Tibial nerve (tissue), 4 donors: ENCODE measurements at regions not wholly inside any gene's neighbourhood (a gene's known extent, or its start where the extent isn't known, plus 50 kb on each side); places are given as distances from the start of the nearest gene placed in this dataset.

ENCODE experiments used
- DNase-seq, 2 donors: peaks; one replicate each; pipeline ENCODE4 v3.0.0-alpha.2; 2019; ENCODE audit warnings: low spot score in 2 of 2
- H3K27ac ChIP-seq, 4 donors: fragments of 200-600 bp; sonication (generic) in 3 of 4; one replicate each; pipeline ENCODE4 v1.5.1; 2017 to 2019; ENCODE audit warnings: mild to moderate bottlenecking in 1 of 4
- H3K27me3 ChIP-seq, 2 donors: fragments of 200-600 bp; sonication (generic) in 1 of 2; one replicate each; pipeline versions ENCODE4 v1.5.1 to v1.6.0; 2017 to 2019
- H3K36me3 ChIP-seq, 3 donors: fragments of 200-600 bp; sonication (generic); one replicate each; pipeline ENCODE4 v1.5.1; 2018 to 2019
- H3K4me1 ChIP-seq, 4 donors: fragments of 200-600 bp; sonication (generic) in 3 of 4; one replicate each; pipeline ENCODE4 v1.5.1; 2017 to 2019
- H3K4me3 ChIP-seq, 4 donors: fragments of 200-600 bp; sonication (generic) in 3 of 4; one replicate each; pipeline ENCODE4 v1.5.1; 2017 to 2019; ENCODE audit warnings: mild to moderate bottlenecking in 1 of 4, moderate library complexity in 1 of 4
- H3K9me3 ChIP-seq, 4 donors: fragments of 200-600 bp; sonication (generic) in 3 of 4; one replicate each; pipeline ENCODE4 v1.5.1; 2017 to 2019
- EP300 ChIP-seq, 2 donors: sonication (generic); formaldehyde crosslinking; IDR thresholded peaks; one replicate each; pipeline ENCODE4 v1.6.1; 2017; ENCODE audit warnings: antibody characterized with exemption in 2 of 2, mild to moderate bottlenecking in 1 of 2
- POLR2A ChIP-seq, 2 donors: fragments of 450-650 bp; IDR thresholded peaks; one replicate each; pipeline ENCODE4 v1.6.1; 2017; ENCODE audit warnings: antibody characterized with exemption in 2 of 2, mild to moderate bottlenecking in 2 of 2, moderate library complexity in 2 of 2
- WGBS, 2 donors: methylation state at CpG; one replicate each; pipeline ENCODE4 v1.1.5; 2018; 5-methylcytosine and 5-hydroxymethylcytosine counted together
- TF ChIP-seq, protein P1 (sequence below), 5 experiments: fragments of 200-600 bp in 3 of 5; fragments of 450-650 bp in 2 of 5; sonication (generic) in 3 of 5; IDR thresholded peaks; one replicate each; pipeline ENCODE4 v1.5.1; 2016 to 2019; ENCODE audit warnings: antibody characterized with exemption in 5 of 5, mild to moderate bottlenecking in 3 of 5, moderate library complexity in 2 of 5

GRCh38 chr22:40118979-40119378 is 58.7 kb upstream of the TNRC6B start:
- no peaks in the 10 kb centered on the region for H3K27me3 ChIP-seq
- TF ChIP-seq POLR2A (IDR thresholded peaks at IDR 0.05) (no peak), EP300 (IDR thresholded peaks at IDR 0.05) (no peak)
- TF ChIP-seq, protein P1, sequence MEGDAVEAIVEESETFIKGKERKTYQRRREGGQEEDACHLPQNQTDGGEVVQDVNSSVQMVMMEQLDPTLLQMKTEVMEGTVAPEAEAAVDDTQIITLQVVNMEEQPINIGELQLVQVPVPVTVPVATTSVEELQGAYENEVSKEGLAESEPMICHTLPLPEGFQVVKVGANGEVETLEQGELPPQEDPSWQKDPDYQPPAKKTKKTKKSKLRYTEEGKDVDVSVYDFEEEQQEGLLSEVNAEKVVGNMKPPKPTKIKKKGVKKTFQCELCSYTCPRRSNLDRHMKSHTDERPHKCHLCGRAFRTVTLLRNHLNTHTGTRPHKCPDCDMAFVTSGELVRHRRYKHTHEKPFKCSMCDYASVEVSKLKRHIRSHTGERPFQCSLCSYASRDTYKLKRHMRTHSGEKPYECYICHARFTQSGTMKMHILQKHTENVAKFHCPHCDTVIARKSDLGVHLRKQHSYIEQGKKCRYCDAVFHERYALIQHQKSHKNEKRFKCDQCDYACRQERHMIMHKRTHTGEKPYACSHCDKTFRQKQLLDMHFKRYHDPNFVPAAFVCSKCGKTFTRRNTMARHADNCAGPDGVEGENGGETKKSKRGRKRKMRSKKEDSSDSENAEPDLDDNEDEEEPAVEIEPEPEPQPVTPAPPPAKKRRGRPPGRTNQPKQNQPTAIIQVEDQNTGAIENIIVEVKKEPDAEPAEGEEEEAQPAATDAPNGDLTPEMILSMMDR (IDR thresholded peaks at IDR 0.05) = no peak
- no peaks in the 10 kb centered on the region for H3K9me3 ChIP-seq
- H3K36me3 ChIP-seq = peaks cover 0 to 24% (median 4%) of the 10 kb centered on the region in 3 donors
- H3K27ac ChIP-seq = no peak overlapping the region
- H3K4me3 ChIP-seq = no peak overlapping the region
- no peak for DNase-seq
- H3K4me1 ChIP-seq = peaks cover 0 to 23% (median 0%) of the 10 kb centered on the region in 4 donors
- WGBS, 2 donors = 95 to 99% methylated on average over 8 of the region's 8 CpGs

DNA sequence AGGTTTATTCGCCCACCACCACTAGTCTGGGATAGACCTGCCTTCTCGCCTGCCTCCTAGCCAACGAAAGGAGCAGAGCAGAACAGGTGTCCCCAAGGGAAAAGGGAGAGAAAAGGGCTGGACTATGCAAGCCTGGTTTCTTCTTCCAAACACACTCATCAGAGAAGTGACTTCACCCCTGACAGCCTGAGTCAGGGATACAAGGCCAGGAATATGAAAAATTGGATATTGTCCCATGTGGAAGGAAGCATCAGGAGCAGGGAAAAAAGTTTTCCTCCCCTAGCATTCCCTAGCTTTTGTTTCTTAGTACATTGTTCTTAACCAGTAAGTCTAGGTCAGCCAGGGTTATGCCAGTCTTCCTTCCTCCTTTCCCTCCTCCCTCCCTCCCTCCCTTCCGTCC is 56.9 kb upstream of the TNRC6B start:
- Histone ChIP-seq H3K9me3 (no peaks in the 10 kb centered on the region), H3K27me3 (no peaks in the 10 kb centered on the region), H3K4me1 (peaks cover 0 to 17% (median 0%) of the 10 kb centered on the region in 4 donors), H3K27ac (no peak overlapping the region), H3K36me3 (peaks cover 0 to 30% (median 4%) of the 10 kb centered on the region in 3 donors), H3K4me3 (no peak overlapping the region)
- 75 to 80% methylated on average over 4 of the region's 4 CpGs for WGBS, 2 donors
- no peak for TF ChIP-seq EP300 (IDR thresholded peaks at IDR 0.05)
- TF ChIP-seq, protein P1 (IDR thresholded peaks at IDR 0.05) = no peak
- no peak for TF ChIP-seq POLR2A (IDR thresholded peaks at IDR 0.05)
- no peak for DNase-seq

DNA sequence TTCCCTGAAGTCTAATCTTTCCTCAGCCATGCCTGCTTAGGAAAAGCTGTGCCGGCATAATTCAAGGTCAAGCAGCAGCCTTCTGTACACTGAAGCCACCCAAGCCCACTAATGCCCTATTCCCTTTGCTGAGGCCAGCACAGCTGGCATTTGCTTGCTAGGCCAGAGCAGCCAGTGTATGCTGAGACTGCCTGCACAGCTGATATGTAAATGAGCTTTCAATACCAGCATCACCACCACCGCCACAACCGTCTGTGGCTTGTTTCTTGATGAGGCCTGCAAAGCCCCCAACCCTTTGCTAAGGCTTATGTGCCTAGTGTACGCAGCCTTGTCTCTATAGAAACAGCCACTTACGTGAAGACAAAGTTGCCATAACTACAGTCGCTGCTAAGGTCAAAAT is 56.3 kb upstream of the TNRC6B start:
- TF ChIP-seq EP300 (IDR thresholded peaks at IDR 0.05) = no peak
- TF ChIP-seq POLR2A (IDR thresholded peaks at IDR 0.05) = no peak
- TF ChIP-seq, protein P1 (IDR thresholded peaks at IDR 0.05) = no peak
- WGBS, 2 donors = 77 to 81% methylated on average over 6 of the region's 6 CpGs
- peaks cover 0 to 36% (median 4%) of the 10 kb centered on the region in 3 donors for H3K36me3 ChIP-seq
- H3K4me1 ChIP-seq = peaks cover 0 to 17% (median 0%) of the 10 kb centered on the region in 4 donors
- no peaks in the 10 kb centered on the region for H3K27me3 ChIP-seq
- H3K4me3 ChIP-seq = no peak overlapping the region
- no peak for DNase-seq
- H3K9me3 ChIP-seq = no peaks in the 10 kb centered on the region
- H3K27ac ChIP-seq = no peak overlapping the region

GRCh38 chr22:40122792-40123191 is 54.9 kb upstream of the TNRC6B start:
- Histone ChIP-seq H3K4me3 (no peak overlapping the region), H3K27ac (no peak overlapping the region), H3K27me3 (no peaks in the 10 kb centered on the region), H3K36me3 (peaks cover 0 to 49% (median 4%) of the 10 kb centered on the region in 3 donors), H3K9me3 (no peaks in the 10 kb centered on the region), H3K4me1 (peaks cover 0 to 10% (median 0%) of the 10 kb centered on the region in 4 donors)
- DNase-seq = no peak
- WGBS, 2 donors = 95 to 97% methylated on average over 5 of the region's 5 CpGs
- TF ChIP-seq POLR2A (IDR thresholded peaks at IDR 0.05) (no peak), EP300 (IDR thresholded peaks at IDR 0.05) (no peak)

GRCh38 chr22:40123387-40123786 is 54.3 kb upstream of the TNRC6B start:
- Histone ChIP-seq H3K9me3 (no peaks in the 10 kb centered on the region), H3K4me1 (peaks cover 0 to 10% (median 0%) of the 10 kb centered on the region in 4 donors), H3K36me3 (peaks cover 0 to 47% (median 4%) of the 10 kb centered on the region in 3 donors), H3K27me3 (no peaks in the 10 kb centered on the region), H3K27ac (no peak overlapping the region), H3K4me3 (no peak overlapping the region)
- no peak for DNase-seq
- TF ChIP-seq, protein P1 (IDR thresholded peaks at IDR 0.05) = no peak
- TF ChIP-seq EP300 (IDR thresholded peaks at IDR 0.05) (no peak), POLR2A (IDR thresholded peaks at IDR 0.05) (no peak)
- WGBS, 2 donors = 53 to 74% methylated on average over 3 of the region's 3 CpGs
